SK-MEL-5 (cell line): ENCODE measurements at regions not wholly inside any gene's neighbourhood (a gene's known extent, or its start where the extent isn't known, plus 50 kb on each side); places are given as distances from the start of the nearest gene placed in this dataset.
"Not testable (repeated sequence)": the region's sequence is repeated elsewhere in the genome, so short reads cannot be mapped to it uniquely, and the experiment has no call there.

Source experiments
- DNase-seq: peaks from one replicate; pipeline ENCODE4 v3.0.0-alpha.2; 2016; ENCODE audit warnings: low read depth, low spot score
- in situ Hi-C: cut with HindIII; loops from 2 replicates; pipeline ENCODE4 v1.10.0; 2016; ENCODE audit warnings: low sequenced_read_pairs, high pct_unique_total_duplicates, low pct_unique_long_range_greater_than_20kb

DNA sequence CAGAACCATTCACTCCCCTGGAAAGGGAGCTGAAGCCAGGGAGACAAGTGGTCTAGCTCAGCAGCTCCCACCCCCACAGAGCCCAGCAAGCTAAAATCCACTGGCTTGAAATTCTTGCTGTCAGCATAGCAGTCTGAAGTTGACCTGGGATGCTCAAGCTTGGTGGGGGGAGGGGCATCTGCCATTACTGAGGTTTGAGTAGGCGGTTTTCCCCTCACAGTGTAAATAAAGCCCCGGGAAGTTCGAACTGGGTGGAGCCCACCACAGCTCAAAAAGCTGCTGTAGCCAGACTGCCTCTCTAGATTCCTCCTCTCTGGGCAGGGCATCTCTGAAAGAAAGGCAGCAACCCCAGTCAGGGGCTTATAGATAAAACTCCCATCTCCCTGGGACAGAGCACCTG lies 171.3 kb upstream of the E2F8 start:
- in situ Hi-C loops, DNase-seq: not testable (repeated sequence)

DNA sequence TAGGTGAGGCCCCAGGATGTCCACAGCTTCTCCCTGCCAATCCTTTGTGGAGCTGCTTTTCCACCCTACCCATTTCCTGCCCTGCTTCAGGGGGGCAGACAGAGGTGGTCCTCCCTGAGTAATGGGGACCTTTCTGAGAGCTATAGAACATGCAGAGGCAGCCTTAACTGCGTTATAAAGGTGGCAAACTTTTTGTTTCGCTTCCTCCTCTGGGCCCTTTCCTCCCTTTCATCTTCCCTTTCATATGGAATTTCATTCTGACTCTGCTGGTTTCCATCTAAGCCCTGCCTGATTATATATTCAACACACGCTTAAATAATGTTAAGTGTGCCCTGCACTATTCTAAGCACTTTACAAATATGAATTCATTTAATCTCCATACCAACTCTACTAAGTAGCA lies 169.3 kb upstream of the E2F8 start:
- in situ Hi-C loops: no loop called here
- no peak for DNase-seq

DNA sequence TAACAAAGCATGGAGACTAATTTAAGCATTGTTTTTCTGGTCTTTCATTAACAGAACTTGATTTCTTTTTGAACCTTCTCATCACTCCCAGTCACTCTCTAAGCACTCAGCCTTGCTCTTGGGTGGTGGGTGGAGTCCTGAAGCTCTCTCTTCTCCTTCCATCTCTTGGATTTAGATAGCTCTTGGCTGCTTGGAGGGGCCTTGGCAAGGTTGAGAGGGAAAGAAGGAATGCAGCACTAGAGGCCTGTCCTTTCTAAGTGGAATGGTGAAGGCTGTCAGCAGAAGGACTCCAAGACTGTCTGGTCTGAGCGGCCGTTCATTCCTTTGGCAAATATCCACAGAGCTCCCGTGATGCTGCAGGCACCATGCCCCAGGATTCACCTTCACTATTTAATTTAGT lies 168.6 kb upstream of the E2F8 start:
- in situ Hi-C loops: no loop called here
- no peak for DNase-seq

DNA sequence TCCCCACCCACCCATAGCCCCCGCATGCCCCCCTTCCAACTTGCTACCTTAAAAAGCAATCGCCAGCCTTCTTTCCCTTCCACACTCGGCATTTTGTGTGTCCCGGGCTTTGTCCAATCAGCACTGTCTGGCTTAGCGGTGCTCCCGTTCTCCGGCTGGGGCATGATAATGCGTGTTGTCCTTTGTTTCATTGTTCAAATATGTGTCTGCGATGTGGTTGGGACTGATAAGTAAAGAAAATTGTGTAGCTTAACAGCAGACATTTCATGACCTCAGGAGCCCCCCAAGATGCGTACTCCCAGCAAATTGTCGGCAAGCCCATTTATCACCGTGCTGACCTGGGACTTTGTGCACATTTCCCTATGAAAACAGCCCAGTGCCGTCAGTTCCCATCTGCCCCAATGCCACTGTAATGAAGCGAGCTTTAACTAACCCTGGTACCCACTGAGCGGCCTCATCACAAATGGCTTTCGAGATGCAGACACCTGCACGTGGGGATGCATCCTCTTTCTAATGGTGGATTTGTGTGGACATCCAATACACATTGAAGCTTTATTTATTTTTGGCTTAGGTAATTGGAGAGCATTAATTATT lies 167.0 kb upstream of the E2F8 start:
- DNase-seq: no peak

GRCh38 chr11:19405966-19406365 lies 165.2 kb upstream of the E2F8 start:
- in situ Hi-C loops: no loop called here
- no peak for DNase-seq

More for the DNA sequence above, 167.0 kb upstream of the E2F8 start:
- in situ Hi-C loops: no loop called here

GRCh38 chr11:19404787-19405186 lies 164.0 kb upstream of the E2F8 start:
- DNase-seq: no peak
- in situ Hi-C loops: no loop called here

DNA sequence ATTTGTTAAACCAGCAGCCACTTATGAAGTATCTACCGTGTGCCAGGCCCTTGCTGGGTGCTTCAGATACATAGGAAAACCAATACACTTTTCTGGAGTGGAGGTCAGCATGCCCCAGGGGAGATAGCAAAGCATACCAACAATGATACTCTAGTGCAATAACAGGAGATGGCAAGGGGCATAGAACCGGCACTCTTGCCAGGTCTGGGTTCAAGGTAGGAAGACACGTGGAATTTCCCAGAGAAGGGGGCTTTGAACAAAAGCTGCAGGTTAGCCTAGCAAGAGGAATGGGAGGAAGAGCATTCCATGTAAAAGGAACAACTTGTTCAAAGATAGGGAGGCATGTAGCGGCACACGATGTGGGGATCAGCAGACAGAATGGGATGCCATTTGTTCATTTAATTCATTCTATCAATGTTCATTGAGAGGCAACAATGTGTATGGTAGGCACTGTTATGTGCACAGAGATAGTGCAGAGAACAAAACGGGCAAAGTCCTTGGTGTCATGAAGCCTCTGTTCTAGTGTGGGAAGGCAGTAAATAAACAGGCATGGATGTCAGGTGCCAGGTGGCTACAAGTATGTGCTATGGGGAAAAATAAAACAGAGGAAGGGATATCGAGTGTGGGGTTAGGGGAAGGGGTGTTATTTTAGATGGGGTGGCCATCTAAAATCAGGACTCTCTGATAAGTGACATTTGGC lies 162.6 kb upstream of the E2F8 start:
- in situ Hi-C loops: no loop called here
- no peak for DNase-seq

DNA sequence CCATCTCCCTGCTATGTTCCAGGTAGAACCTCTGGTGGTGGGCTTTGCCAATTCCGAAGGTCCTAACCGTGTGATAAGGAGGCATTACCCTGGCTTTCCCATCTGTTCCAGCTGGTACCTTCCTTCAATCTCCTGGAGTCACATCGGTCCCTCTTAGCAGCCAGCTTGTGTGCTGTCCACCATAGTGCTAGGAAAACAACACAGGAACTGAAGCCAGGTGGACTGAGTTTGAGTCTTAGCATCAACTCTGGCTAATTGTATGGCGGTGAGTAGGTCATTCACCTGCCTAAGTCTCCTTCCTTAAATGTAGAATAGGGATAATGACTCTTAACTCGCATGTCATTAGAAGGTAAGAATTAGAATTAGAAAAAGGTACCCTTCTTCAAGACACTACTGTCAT lies 159.6 kb upstream of the E2F8 start:
- in situ Hi-C loops: no loop called here

GRCh38 chr11:19398772-19399527 lies 158.2 kb upstream of the E2F8 start:
- DNase-seq: no peak

More for the DNA sequence above, 159.6 kb upstream of the E2F8 start:
- no peak for DNase-seq

GRCh38 chr11:19398273-19398672 lies 157.5 kb upstream of the E2F8 start:
- no peak for DNase-seq
- in situ Hi-C loops: no loop called here

More at GRCh38 chr11:19398772-19399527, 158.2 kb upstream of the E2F8 start:
- in situ Hi-C loops: no loop called here

DNA sequence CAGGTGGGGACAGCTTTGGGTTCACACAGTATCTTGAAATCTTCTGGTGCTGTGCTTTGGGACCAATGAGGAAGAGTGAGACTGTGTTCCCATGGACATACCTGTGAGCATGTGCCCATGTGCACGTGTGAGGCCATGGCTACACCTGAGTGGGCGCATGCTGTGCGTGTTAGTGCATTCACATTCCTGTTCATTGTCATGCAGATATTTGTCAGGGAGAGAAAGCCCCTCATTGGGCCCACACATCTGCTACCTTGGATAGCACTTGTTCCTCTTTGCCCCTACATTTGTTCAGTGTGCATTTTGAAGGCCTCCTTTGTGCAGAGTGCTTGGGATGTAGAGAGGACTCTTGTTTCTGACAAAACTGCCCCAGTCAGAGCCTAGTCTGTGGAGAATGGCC lies 154.3 kb upstream of the E2F8 start:
- DNase-seq: no peak
- in situ Hi-C loops: no loop called here

DNA sequence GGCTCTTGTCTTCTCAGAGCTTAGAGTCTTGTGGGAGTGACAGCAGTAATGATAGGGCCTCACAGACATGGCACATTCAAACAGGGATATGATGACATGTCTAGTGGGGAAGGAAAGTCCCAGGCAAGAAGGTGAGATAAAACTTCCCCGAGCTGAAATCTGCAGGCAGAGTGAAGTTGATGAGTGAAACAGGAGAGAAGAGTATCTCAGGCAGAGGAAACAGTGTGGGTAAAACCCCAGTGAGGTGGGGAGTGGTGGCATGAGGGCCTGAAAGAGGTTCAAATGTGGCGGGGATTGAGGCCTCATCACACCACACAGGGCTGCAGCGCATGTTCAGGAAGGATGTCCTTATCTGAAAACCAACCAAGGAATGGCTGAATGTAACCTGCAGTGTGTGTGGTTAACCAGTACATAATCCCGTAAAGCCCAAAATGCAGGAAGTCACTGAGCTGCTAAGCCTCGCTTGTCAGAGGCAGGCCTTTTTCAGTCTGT lies 153.8 kb upstream of the E2F8 start:
- no peak for DNase-seq
- in situ Hi-C loops: no loop called here

GRCh38 chr11:19393941-19394340 lies 153.2 kb upstream of the E2F8 start:
- no peak for DNase-seq
- in situ Hi-C loops: no loop called here

- in situ Hi-C loops: no loop called here
- no peak for DNase-seq
Observed at GRCh38 chr11:19392847-19393518, 152.2 kb upstream of the E2F8 start.

DNA sequence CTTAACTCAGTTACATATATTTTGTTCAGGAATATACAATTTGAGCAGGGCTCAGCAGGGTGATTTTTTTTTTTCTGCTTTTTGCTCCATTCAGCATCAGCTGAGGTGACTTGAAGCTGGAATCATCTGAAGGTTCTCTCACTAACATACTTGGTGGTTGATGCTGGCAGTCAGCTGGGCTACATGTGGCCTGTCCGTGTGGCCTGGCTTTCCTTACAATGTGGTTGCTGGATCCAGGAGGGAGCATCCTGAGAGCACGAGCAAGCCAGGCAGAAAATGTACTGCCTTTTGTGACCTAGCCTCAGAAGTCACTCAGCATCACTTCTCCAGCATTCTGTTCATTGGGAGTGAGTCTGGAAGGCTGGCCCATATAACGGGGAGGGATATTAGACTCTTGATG lies 151.6 kb upstream of the E2F8 start:
- DNase-seq: no peak
- in situ Hi-C loops: no loop called here

GRCh38 chr11:19391652-19392051 lies 150.9 kb upstream of the E2F8 start:
- in situ Hi-C loops: no loop called here
- no peak for DNase-seq

DNA sequence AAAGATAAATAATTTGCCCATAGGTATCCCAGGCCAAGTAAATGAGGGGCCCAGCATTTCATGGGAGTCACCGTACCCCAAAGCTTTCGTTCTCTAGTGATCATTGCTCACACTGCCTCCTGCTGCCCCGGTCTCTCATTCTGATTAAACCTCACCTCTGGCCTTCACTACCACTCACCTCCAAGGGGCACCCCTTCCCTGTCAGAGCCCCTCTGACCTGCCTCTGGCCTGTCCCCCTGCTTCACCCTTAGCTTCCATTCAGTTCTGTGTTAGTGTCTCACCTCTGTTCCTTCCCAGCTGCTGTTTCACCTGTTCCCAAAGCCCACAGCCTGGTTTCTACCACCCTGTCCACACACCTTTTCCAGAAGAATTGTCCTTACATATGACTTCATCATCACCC lies 150.3 kb upstream of the E2F8 start:
- in situ Hi-C loops: no loop called here
- no peak for DNase-seq

DNA sequence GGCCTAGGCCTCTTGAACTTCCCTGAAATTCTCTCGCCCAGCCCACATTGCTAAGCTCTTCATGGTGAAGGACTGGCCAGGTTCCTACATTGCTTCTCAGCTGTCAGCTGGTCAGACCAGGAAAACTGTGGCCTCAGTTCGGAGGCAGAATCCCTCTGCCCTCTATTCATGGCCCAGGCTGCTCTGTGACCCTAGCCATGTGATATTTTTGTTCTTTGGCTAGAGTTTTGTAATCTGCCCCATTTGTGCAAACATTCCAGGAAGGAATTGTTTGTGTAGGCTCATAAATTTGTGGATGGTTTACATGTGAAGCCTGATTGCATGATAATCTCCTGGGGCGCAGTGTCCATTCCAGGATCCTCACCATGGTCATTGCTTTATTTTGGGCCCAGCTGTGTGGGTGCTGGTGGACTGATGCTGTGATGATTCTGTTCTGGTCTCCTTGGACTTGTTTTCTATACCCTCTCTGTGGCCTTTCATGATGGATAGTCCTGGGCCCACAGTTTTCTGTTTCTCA lies 149.1 kb upstream of the E2F8 start:
- in situ Hi-C loops: no loop called here
- DNase-seq: no peak
